ENCODE measurements at regions not wholly inside any gene's neighbourhood (a gene's known extent, or its start where the extent isn't known, plus 50 kb on each side); places are given as distances from the start of the nearest gene placed in this dataset.

DNA sequence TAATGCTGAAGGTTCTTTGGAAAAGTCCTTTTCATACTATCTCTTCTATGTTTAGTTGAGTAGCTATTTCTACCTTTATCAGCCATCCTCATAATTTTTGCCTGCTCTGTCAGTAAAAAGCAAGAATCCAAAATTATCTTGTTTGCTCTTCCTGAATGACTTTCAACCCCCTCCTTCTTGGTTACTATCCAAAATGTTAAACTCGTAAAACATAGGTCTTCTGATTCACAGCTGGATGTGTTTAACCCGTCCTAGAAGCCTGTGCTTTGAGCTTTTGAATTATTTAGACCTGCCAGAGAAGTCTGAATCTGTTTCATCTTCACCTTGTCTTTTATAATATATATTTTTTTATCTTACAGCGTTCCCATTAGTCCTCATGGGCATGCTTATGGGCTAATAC lies 136.4 kb upstream of the MDFIC start:
- H3K9me3 ChIP-seq (ENCODE audit: insufficient read depth, low read depth, low read length): no peaks in the 10 kb centered on the region
- no peak overlapping the region for H3K27ac ChIP-seq (ENCODE audit: low read depth, low read length)
- H3K27me3 ChIP-seq (ENCODE audit: insufficient read depth, low read length): no peaks in the 10 kb centered on the region
- H3K36me3 ChIP-seq (ENCODE audit: insufficient read depth, low read length): no peaks in the 10 kb centered on the region
- H3K4me3 ChIP-seq (ENCODE audit: low read length): no peak overlapping the region
- H3K4me1 ChIP-seq (ENCODE audit: insufficient read depth, low read length): no peaks in the 10 kb centered on the region
- H3K9ac ChIP-seq (ENCODE audit: low read depth, low read length): no peak overlapping the region
- 60% methylated on average over 3 of the region's 3 CpGs for WGBS

DNA sequence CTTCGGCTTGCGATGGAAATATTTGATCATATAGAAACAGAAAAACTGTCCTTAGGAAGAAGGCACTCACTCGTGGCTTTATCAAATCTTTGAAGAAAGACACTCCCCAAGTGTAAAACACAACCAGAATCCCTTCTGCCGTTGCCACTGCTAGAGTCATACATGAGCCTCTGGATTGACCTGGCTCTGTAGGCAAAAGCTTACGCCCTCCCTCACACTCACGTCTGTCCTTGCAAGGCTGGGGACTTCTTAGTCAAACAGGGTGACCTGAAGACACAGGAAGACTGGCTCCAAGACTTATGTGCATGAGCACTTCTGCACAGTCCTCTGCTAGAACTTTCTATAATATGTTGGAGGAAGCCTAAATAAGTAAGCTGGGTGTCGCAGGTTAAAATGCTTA lies 135.4 kb upstream of the MDFIC start:
- Histone ChIP-seq H3K36me3 (ENCODE audit: insufficient read depth, low read length) (no peaks in the 10 kb centered on the region), H3K4me1 (ENCODE audit: insufficient read depth, low read length) (no peaks in the 10 kb centered on the region), H3K9ac (ENCODE audit: low read depth, low read length) (no peak overlapping the region), H3K4me3 (ENCODE audit: low read length) (no peak overlapping the region), H3K27ac (ENCODE audit: low read depth, low read length) (no peak overlapping the region), H3K9me3 (ENCODE audit: insufficient read depth, low read depth, low read length) (no peaks in the 10 kb centered on the region), H3K27me3 (ENCODE audit: insufficient read depth, low read length) (no peaks in the 10 kb centered on the region)
- 87% methylated on average over 7 of the region's 7 CpGs for WGBS

DNA sequence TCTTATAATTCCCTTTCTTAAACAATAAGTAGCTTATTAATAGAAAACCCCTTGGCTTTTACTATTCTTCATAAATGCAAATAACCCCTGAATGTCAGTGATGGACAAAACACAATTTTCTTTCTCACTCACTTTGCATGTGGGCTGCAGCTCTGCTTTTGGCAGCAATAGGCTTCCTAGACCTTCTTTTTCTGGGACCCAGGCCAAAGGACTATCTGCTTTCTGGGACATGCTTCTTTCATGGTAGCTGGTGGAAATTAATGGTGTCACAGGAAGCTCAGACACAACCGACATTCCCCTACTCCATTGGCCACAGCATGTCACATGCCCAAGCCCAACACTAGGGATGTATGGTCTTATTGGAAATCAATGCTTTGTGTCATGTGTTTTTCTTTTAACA lies 134.3 kb upstream of the MDFIC start:
- Histone ChIP-seq H3K27me3 (ENCODE audit: insufficient read depth, low read length) (no peaks in the 10 kb centered on the region), H3K9ac (ENCODE audit: low read depth, low read length) (no peak overlapping the region), H3K9me3 (ENCODE audit: insufficient read depth, low read depth, low read length) (no peaks in the 10 kb centered on the region), H3K4me1 (ENCODE audit: insufficient read depth, low read length) (no peaks in the 10 kb centered on the region), H3K4me3 (ENCODE audit: low read length) (no peak overlapping the region), H3K36me3 (ENCODE audit: insufficient read depth, low read length) (no peaks in the 10 kb centered on the region), H3K27ac (ENCODE audit: low read depth, low read length) (no peak overlapping the region)
- no CpG with 5 or more reads among the region's 1 CpG for WGBS

DNA sequence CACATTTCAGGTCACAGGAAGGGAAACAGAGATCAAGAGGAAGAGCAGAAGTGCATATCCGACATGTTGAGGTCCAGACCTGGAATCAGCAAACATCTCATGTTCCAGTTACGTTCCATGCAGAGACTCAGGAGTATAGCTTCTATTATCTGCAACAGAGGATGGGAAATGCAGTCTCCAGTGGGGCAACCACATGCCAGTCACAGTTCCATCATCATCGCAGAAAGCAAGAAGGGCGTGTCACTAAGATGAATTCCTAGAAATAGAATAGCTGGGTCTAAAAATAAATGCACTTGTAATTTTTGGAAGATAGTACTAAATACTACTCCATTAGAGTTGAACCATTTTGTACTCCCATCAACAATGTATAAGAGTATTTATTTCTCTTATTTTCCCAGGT lies 133.2 kb upstream of the MDFIC start:
- no peak overlapping the region for H3K9ac ChIP-seq (ENCODE audit: low read depth, low read length)
- H3K4me1 ChIP-seq (ENCODE audit: insufficient read depth, low read length): no peaks in the 10 kb centered on the region
- no peaks in the 10 kb centered on the region for H3K36me3 ChIP-seq (ENCODE audit: insufficient read depth, low read length)
- H3K27me3 ChIP-seq (ENCODE audit: insufficient read depth, low read length): no peaks in the 10 kb centered on the region
- H3K9me3 ChIP-seq (ENCODE audit: insufficient read depth, low read depth, low read length): no peaks in the 10 kb centered on the region
- 99% methylated on average over 4 of the region's 4 CpGs for WGBS
- H3K27ac ChIP-seq (ENCODE audit: low read depth, low read length): no peak overlapping the region
- no peak overlapping the region for H3K4me3 ChIP-seq (ENCODE audit: low read length)

DNA sequence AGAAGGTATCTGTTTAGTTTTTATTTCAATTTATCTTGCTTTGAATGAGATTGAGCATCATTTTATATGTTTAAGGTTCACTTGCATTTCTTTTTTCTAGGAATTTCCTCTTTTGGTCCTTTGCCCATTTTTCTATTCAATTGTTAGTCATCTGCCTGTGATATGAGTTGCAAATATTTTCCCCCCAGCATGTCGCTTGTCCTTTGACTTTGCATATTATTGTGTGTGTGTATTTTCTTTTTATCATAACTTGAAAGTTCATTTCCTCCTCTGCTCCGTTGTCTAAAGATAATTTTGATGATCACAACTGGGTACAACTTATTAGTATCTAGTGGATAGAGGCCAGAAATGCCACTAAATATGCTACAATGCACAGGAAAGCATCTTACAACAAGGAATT lies 132.7 kb upstream of the MDFIC start:
- no peaks in the 10 kb centered on the region for H3K27me3 ChIP-seq (ENCODE audit: insufficient read depth, low read length)
- H3K27ac ChIP-seq (ENCODE audit: low read depth, low read length): no peak overlapping the region
- H3K36me3 ChIP-seq (ENCODE audit: insufficient read depth, low read length): no peaks in the 10 kb centered on the region
- no CpG with 5 or more reads among the region's 2 CpGs for WGBS
- no peaks in the 10 kb centered on the region for H3K4me1 ChIP-seq (ENCODE audit: insufficient read depth, low read length)
- no peaks in the 10 kb centered on the region for H3K9me3 ChIP-seq (ENCODE audit: insufficient read depth, low read depth, low read length)
- no peak overlapping the region for H3K9ac ChIP-seq (ENCODE audit: low read depth, low read length)
- no peak overlapping the region for H3K4me3 ChIP-seq (ENCODE audit: low read length)

DNA sequence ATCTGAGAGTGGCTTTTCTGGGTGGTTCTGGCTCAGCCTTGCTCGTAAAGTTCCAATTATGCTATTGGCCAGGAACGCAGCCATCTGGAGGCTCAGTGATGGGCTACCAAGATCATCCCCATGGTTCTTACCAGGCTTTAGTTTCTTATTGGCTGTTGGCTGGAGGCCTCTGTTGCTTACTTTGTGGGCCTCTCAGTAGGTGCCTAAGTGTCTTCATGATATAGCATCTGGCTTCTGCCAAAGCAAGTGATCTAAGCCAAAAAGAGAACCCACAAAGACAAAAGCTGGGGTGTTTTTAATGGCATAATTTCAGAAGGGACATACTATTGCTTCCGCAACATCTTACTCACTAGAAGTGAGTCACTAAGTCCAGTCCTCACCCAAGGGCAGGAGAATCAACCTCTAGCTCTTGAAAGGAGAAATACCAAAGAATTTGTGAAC lies 132.0 kb upstream of the MDFIC start:
- WGBS: 64% methylated on average over 3 of the region's 3 CpGs
- H3K36me3 ChIP-seq (ENCODE audit: insufficient read depth, low read length): no peaks in the 10 kb centered on the region
- H3K9ac ChIP-seq (ENCODE audit: low read depth, low read length): no peak overlapping the region
- no peaks in the 10 kb centered on the region for H3K4me1 ChIP-seq (ENCODE audit: insufficient read depth, low read length)
- no peaks in the 10 kb centered on the region for H3K9me3 ChIP-seq (ENCODE audit: insufficient read depth, low read depth, low read length)
- H3K27ac ChIP-seq (ENCODE audit: low read depth, low read length): no peak overlapping the region
- H3K27me3 ChIP-seq (ENCODE audit: insufficient read depth, low read length): no peaks in the 10 kb centered on the region
- no peak overlapping the region for H3K4me3 ChIP-seq (ENCODE audit: low read length)

DNA sequence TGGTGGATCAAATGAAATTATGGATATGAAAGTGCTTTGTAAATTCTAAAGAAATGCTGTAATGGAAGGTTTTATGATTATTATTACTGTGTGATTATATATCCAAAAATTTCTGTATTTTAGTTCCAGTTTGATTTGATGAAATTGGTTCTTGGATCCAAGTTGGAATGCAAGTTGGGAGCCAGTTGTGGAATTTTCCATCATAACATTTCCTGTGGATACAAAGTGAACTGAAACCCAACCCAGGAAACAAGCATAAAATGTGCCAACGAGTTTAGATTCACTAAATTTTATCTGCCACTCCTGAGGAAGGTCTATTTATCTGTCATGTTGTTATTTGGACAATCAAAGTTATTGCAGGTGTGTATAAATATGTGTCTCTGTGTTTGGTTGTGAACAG lies 131.4 kb upstream of the MDFIC start:
- no peaks in the 10 kb centered on the region for H3K36me3 ChIP-seq (ENCODE audit: insufficient read depth, low read length)
- H3K4me1 ChIP-seq (ENCODE audit: insufficient read depth, low read length): no peaks in the 10 kb centered on the region
- H3K9ac ChIP-seq (ENCODE audit: low read depth, low read length): no peak overlapping the region
- 88% methylated on average over 1 of the region's 1 CpG for WGBS
- H3K4me3 ChIP-seq (ENCODE audit: low read length): no peak overlapping the region
- H3K27me3 ChIP-seq (ENCODE audit: insufficient read depth, low read length): no peaks in the 10 kb centered on the region
- no peak overlapping the region for H3K27ac ChIP-seq (ENCODE audit: low read depth, low read length)
- no peaks in the 10 kb centered on the region for H3K9me3 ChIP-seq (ENCODE audit: insufficient read depth, low read depth, low read length)

DNA sequence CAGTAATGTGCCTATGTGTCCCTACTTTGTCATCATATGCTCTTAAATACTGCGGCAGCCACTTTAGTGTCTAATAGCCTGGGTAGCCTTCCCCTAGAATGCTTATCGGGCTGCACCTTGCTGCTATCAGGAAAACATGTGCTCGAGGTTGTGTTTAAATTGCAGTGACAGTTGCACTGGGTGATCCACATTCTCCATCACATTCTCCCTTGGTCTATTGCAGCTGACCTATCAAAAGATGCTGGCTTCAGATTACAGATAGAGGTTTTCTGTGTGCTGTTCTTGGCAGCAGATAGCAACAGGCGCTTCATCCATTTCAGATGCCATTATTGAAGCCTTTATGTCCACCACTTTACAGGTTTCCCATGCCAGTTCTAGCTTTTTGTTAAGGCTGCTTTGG lies 130.1 kb upstream of the MDFIC start:
- H3K9me3 ChIP-seq (ENCODE audit: insufficient read depth, low read depth, low read length): no peaks in the 10 kb centered on the region
- H3K4me3 ChIP-seq (ENCODE audit: low read length): no peak overlapping the region
- H3K9ac ChIP-seq (ENCODE audit: low read depth, low read length): no peak overlapping the region
- 91% methylated on average over 4 of the region's 4 CpGs for WGBS
- H3K4me1 ChIP-seq (ENCODE audit: insufficient read depth, low read length): no peaks in the 10 kb centered on the region
- no peak overlapping the region for H3K27ac ChIP-seq (ENCODE audit: low read depth, low read length)
- H3K27me3 ChIP-seq (ENCODE audit: insufficient read depth, low read length): no peaks in the 10 kb centered on the region
- H3K36me3 ChIP-seq (ENCODE audit: insufficient read depth, low read length): no peaks in the 10 kb centered on the region

DNA sequence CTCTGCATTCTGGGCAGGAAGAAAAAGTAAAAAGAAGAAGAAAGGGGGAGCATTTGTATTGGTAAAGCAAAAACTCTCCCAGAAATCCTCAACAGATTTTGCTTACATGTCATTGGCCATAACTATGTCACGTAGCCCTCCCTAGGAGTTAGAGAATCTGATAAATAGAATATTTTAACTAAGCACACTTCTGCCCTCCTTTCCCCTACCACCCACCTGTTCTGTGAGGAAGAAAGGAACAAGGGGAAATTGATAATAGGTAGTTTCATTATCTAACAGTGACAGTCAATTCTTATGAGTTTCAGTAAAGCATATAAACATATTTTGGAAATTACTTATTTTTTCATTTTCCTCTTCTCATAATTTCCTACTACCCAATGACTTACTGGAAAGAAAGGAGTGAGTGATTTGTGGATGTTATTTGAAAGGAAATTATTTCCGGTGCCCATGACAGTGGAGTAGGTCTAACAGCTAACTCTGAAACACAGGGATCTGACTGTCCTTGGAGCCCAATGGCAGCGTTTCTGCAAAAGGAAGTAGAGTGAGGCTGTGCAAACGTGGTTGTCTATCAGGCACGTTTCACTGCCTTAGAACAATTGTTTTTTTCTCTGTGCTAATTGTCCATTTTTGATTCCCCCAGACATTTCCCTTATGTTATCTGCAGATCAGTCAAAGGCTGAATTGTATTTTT lies 128.6 kb upstream of the MDFIC start:
- H3K4me3 ChIP-seq (ENCODE audit: low read length): no peak overlapping the region
- H3K9ac ChIP-seq (ENCODE audit: low read depth, low read length): no peak overlapping the region
- whole genome bisulfite sequencing: 91% methylated on average over 4 of the region's 5 CpGs
- no peaks in the 10 kb centered on the region for H3K27me3 ChIP-seq (ENCODE audit: insufficient read depth, low read length)
- H3K9me3 ChIP-seq (ENCODE audit: insufficient read depth, low read depth, low read length): no peaks in the 10 kb centered on the region
- H3K27ac ChIP-seq (ENCODE audit: low read depth, low read length): no peak overlapping the region
- H3K4me1 ChIP-seq (ENCODE audit: insufficient read depth, low read length): no peaks in the 10 kb centered on the region
- no peaks in the 10 kb centered on the region for H3K36me3 ChIP-seq (ENCODE audit: insufficient read depth, low read length)

DNA sequence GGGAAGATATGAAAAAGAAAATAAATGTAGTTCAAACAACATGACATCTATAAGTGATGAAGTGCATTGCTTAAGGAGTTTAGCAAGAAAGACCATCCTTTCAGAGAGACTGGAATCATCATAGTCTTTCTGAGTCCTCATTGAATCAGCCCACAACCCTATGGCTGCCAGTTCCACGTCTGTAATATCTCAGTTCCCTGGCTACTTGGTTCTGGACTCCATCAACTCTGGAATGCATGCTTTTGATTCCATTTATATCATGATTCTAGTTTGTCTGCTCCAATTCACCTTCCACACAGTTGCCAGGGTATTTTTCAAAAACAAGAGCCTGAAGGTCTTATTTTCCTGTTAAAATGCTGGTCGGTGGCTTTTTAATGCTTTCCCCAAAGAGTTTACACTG lies 126.4 kb upstream of the MDFIC start:
- Histone ChIP-seq H3K36me3 (ENCODE audit: insufficient read depth, low read length) (no peaks in the 10 kb centered on the region), H3K9ac (ENCODE audit: low read depth, low read length) (no peak overlapping the region), H3K27ac (ENCODE audit: low read depth, low read length) (no peak overlapping the region), H3K4me3 (ENCODE audit: low read length) (no peak overlapping the region), H3K9me3 (ENCODE audit: insufficient read depth, low read depth, low read length) (no peaks in the 10 kb centered on the region), H3K4me1 (ENCODE audit: insufficient read depth, low read length) (no peaks in the 10 kb centered on the region), H3K27me3 (ENCODE audit: insufficient read depth, low read length) (no peaks in the 10 kb centered on the region)
- WGBS: 93% methylated on average over 2 of the region's 2 CpGs

DNA sequence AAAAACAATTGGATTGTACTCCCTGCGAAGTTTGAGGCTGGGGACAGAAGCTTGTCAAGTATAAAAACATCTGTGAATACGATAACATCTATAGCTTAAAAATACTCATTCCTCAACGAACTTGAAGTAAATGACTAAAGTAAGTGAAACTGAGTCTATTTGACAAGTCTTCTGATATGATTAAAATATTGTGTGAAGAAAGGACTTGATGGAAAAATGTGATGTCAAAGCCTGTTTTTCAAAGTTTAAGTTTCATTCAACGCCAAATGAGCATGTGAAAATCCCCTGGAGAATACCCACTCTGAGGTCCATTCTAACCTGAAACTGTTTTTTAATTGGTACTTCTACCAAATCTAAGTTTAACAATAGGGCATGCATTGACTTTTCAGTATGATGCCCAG lies 122.3 kb upstream of the MDFIC start:
- Histone ChIP-seq H3K9ac (ENCODE audit: low read depth, low read length) (no peak overlapping the region), H3K27me3 (ENCODE audit: insufficient read depth, low read length) (no peaks in the 10 kb centered on the region), H3K27ac (ENCODE audit: low read depth, low read length) (no peak overlapping the region), H3K4me3 (ENCODE audit: low read length) (no peak overlapping the region), H3K9me3 (ENCODE audit: insufficient read depth, low read depth, low read length) (no peaks in the 10 kb centered on the region), H3K4me1 (ENCODE audit: insufficient read depth, low read length) (no peaks in the 10 kb centered on the region), H3K36me3 (ENCODE audit: insufficient read depth, low read length) (no peaks in the 10 kb centered on the region)
- 91% methylated on average over 3 of the region's 4 CpGs for WGBS

DNA sequence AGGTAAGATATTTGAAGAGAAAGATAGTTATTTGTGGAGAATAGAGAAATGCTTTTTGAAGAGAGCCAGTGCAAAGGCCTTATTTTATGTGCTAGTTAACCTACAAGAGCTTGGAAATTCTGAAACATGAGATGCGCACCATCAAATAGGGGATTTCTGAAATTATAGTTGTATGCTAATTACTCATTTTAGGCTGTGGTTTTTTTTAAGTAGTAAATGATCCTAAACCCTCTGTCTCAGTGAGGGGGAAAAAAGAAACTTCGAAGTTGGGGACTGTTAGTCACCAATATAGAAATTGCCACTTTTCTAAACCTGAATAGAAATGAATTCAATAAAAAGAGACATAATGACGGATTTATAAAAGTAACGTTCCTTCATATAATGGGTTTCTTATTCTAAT lies 119.3 kb upstream of the MDFIC start:
- 93% methylated on average over 1 of the region's 4 CpGs for WGBS
- H3K27ac ChIP-seq (ENCODE audit: low read depth, low read length): no peak overlapping the region
- H3K9me3 ChIP-seq (ENCODE audit: insufficient read depth, low read depth, low read length): no peaks in the 10 kb centered on the region
- H3K36me3 ChIP-seq (ENCODE audit: insufficient read depth, low read length): no peaks in the 10 kb centered on the region
- no peaks in the 10 kb centered on the region for H3K4me1 ChIP-seq (ENCODE audit: insufficient read depth, low read length)
- no peak overlapping the region for H3K4me3 ChIP-seq (ENCODE audit: low read length)
- H3K9ac ChIP-seq (ENCODE audit: low read depth, low read length): no peak overlapping the region
- no peaks in the 10 kb centered on the region for H3K27me3 ChIP-seq (ENCODE audit: insufficient read depth, low read length)
